GM23338 (cell line): ENCODE measurements at regions not wholly inside any gene's neighbourhood (a gene's known extent, or its start where the extent isn't known, plus 50 kb on each side); places are given as distances from the start of the nearest gene placed in this dataset.
"Not testable (repeated sequence)": the region's sequence is repeated elsewhere in the genome, so short reads cannot be mapped to it uniquely, and the experiment has no call there.

Source experiments
- TF ChIP-seq, protein P1 (sequence below), 2 experiments: fragments of 200-600 bp in 1 of 2; sonication (generic) in 1 of 2; conservative IDR thresholded peaks; 2 replicates each; pipeline versions ENCODE4 v1.5.1 to v1.6.1; 2016 to 2017; ENCODE audit warnings: antibody characterized with exemption in 2 of 2, low read depth in 2 of 2, mild to moderate bottlenecking in 2 of 2, moderate library complexity in 1 of 2
- TF ChIP-seq, protein P2 (sequence below): IDR thresholded peaks from one replicate; pipeline ENCODE4 v1.6.1; 2018; ENCODE audit warnings: antibody characterized with exemption; ENCODE audit not compliant: unreplicated experiment

GRCh38 chr2:132256903-132257300 lies 95.2 kb upstream of the ANKRD30BL start:
- TF ChIP-seq, protein P1, sequence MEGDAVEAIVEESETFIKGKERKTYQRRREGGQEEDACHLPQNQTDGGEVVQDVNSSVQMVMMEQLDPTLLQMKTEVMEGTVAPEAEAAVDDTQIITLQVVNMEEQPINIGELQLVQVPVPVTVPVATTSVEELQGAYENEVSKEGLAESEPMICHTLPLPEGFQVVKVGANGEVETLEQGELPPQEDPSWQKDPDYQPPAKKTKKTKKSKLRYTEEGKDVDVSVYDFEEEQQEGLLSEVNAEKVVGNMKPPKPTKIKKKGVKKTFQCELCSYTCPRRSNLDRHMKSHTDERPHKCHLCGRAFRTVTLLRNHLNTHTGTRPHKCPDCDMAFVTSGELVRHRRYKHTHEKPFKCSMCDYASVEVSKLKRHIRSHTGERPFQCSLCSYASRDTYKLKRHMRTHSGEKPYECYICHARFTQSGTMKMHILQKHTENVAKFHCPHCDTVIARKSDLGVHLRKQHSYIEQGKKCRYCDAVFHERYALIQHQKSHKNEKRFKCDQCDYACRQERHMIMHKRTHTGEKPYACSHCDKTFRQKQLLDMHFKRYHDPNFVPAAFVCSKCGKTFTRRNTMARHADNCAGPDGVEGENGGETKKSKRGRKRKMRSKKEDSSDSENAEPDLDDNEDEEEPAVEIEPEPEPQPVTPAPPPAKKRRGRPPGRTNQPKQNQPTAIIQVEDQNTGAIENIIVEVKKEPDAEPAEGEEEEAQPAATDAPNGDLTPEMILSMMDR (conservative IDR thresholded peaks at IDR 0.05; ENCODE audit: low read depth in 2 of 2): not testable (repeated sequence)
- TF ChIP-seq, protein P2, sequence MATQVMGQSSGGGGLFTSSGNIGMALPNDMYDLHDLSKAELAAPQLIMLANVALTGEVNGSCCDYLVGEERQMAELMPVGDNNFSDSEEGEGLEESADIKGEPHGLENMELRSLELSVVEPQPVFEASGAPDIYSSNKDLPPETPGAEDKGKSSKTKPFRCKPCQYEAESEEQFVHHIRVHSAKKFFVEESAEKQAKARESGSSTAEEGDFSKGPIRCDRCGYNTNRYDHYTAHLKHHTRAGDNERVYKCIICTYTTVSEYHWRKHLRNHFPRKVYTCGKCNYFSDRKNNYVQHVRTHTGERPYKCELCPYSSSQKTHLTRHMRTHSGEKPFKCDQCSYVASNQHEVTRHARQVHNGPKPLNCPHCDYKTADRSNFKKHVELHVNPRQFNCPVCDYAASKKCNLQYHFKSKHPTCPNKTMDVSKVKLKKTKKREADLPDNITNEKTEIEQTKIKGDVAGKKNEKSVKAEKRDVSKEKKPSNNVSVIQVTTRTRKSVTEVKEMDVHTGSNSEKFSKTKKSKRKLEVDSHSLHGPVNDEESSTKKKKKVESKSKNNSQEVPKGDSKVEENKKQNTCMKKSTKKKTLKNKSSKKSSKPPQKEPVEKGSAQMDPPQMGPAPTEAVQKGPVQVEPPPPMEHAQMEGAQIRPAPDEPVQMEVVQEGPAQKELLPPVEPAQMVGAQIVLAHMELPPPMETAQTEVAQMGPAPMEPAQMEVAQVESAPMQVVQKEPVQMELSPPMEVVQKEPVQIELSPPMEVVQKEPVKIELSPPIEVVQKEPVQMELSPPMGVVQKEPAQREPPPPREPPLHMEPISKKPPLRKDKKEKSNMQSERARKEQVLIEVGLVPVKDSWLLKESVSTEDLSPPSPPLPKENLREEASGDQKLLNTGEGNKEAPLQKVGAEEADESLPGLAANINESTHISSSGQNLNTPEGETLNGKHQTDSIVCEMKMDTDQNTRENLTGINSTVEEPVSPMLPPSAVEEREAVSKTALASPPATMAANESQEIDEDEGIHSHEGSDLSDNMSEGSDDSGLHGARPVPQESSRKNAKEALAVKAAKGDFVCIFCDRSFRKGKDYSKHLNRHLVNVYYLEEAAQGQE: not testable (repeated sequence)
